ENCODE measurements at regions not wholly inside any gene's neighbourhood (a gene's known extent, or its start where the extent isn't known, plus 50 kb on each side); places are given as distances from the start of the nearest gene placed in this dataset.

GRCh38 chr6:23354004-23354403 is 772.0 kb upstream of the NRSN1 start:
- no peak for TF ChIP-seq GATA2 (IDR thresholded peaks at IDR 0.05; ENCODE audit: insufficient read depth, insufficient read length, low read depth, low read length)
- no peak for TF ChIP-seq EZH2 (IDR thresholded peaks at IDR 0.05; ENCODE audit: borderline replicate concordance, low read depth, low read length, severe bottlenecking)
- TF ChIP-seq MYC (IDR thresholded peaks at IDR 0.05; ENCODE audit: low read depth, low read length) = no peak
- TF ChIP-seq JUN (IDR thresholded peaks at IDR 0.05; ENCODE audit: borderline replicate concordance, insufficient read depth, insufficient read length, low read depth) = no peak
- TF ChIP-seq POLR2A (IDR thresholded peaks at IDR 0.05; ENCODE audit: low read depth, low read length) = no peak
- TF ChIP-seq MAX (IDR thresholded peaks at IDR 0.05; ENCODE audit: insufficient read depth, insufficient read length) = no peak
- no peak for TF ChIP-seq FOS (IDR thresholded peaks at IDR 0.05; ENCODE audit: borderline replicate concordance, insufficient read depth, low read length)
- TF ChIP-seq POLR2AphosphoS5 (IDR thresholded peaks at IDR 0.05; ENCODE audit: insufficient read depth, low read depth, low read length) = no peak
- no peak for TF ChIP-seq CTCF (IDR thresholded peaks at IDR 0.05; ENCODE audit: extremely low read depth in 1 of 2, insufficient read depth in 1 of 2, low read depth in 1 of 2, low read length in 2 of 2)
- Histone ChIP-seq H3K79me2 (ENCODE audit: control insufficient read depth, insufficient read depth, low read length) (no peaks in the 10 kb centered on the region), H4K20me1 (replicated peaks; ENCODE audit: control insufficient read depth, extremely low read depth, insufficient read depth, low read length) (no peaks in the 10 kb centered on the region), H3K9me3 (replicated peaks; ENCODE audit: control insufficient read depth, insufficient read depth, low read length) (no peaks in the 10 kb centered on the region), H3K36me3 (ENCODE audit: control insufficient read depth in 2 of 2, extremely low read depth in 1 of 2, insufficient read depth in 2 of 2, low read length in 2 of 2) (no peaks in the 10 kb centered on the region), H2AFZ (ENCODE audit: low read depth, low read length) (no peak overlapping the region), H3K9me1 (replicated peaks; ENCODE audit: control insufficient read depth, extremely low read depth, insufficient read depth, low read length) (no peaks in the 10 kb centered on the region), H3K4me2 (ENCODE audit: insufficient read depth, low read length) (no peak overlapping the region), H3K4me1 (ENCODE audit: control insufficient read depth, extremely low read depth, insufficient read depth, low read length) (peaks cover 13% of the 10 kb centered on the region), H3K9ac (replicated peaks; ENCODE audit: extremely low read depth, insufficient read depth, low read length) (no peak overlapping the region), H3K27me3 (ENCODE audit: control insufficient read depth in 2 of 2, insufficient read depth in 2 of 2, low read length in 2 of 2) (no peaks in the 10 kb centered on the region), H3K27ac (ENCODE audit: insufficient read depth, low read depth, low read length) (no peak overlapping the region), H3K4me3 (replicated peaks in 1 of 3; ENCODE audit: insufficient read depth in 1 of 3, low read depth in 1 of 3, low read length in 3 of 3) (no peak overlapping the region)
- ChIA-PET CTCF (no interaction called here), POLR2A (no interaction called here)
- intact Hi-C loops (cut with micrococcal nuclease) = no loop called here
- BruUV-seq (replicated peaks) = no TSS peak
- DNase-seq (ENCODE audit: low read depth, low spot score) (no peak), FAIRE-seq (no peak)
- dilution Hi-C loops (cut with MboI; ENCODE audit: extremely low pct_ligation_motif_present, low sequenced_read_pairs) = no loop called here
